A204.1 (cell line): ENCODE measurements at regions not wholly inside any gene's neighbourhood (a gene's known extent, or its start where the extent isn't known, plus 50 kb on each side); places are given as distances from the start of the nearest gene placed in this dataset.
"Not testable (repeated sequence)": the region's sequence is repeated elsewhere in the genome, so short reads cannot be mapped to it uniquely, and the experiment has no call there.

Experiments
- FAIRE-seq: peaks from 2 replicates; lab custom pipeline; 2012; peaks lifted over from hg19 to GRCh38; lab: Jason Lieb, UNC

DNA sequence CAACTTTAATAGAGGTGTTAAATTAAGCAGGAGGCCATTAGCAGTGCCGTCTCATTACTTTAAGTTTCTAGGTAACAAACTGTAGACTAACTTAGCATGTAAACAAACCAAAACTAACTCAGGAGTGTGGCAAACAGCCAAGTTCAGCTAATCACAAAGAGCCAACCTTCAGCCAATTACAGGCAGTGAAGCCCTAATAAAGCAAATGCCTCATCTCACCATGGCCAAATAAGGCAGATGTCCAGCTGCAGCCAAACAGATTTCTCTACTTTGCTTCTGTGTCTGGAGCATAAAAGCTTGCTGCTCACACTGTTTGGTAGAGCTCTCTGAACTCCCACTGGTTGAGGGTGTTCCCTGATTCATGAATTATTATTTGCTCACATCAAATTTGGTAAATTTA, 835.4 kb upstream of the GBE1 start:
- no peak for FAIRE-seq

DNA sequence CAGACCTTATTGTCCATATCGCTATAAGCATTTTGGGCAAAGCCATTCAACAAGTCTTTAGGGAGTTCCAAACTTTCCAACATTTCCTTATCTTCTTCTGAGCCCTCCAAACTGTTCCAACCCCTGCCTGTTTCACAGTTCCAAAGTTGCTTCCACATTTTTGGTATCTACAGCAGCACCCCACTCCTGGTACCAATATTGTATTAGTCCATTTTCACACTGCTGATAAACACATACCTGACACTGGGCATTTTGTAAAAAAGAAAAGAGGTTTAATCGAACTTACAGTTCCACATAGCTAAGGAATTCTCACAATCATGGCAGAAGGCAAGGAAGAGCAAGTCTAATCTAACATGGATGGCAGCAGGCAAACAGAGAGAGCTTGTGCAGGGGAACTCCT, 834.1 kb upstream of the GBE1 start:
- FAIRE-seq = no peak

DNA sequence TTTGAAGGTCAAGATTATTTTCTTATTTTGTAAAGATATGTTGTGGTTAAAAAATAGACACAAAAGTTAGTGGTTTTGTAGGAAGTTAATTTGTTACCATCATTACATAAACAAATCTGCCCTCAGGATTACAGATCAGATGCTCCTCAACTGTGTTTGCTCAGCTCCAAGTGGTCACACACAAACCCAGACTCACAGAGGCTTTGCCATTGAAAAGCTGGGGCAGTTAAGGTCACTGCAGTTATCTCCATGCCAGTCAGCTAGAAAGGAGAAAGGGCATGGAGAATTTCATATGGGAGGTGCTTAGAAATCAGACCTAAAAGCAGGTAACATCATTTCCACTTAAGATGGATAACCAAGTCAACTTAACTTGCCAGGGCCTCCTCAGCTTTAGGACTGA, 825.7 kb upstream of the GBE1 start:
- FAIRE-seq = no peak

DNA sequence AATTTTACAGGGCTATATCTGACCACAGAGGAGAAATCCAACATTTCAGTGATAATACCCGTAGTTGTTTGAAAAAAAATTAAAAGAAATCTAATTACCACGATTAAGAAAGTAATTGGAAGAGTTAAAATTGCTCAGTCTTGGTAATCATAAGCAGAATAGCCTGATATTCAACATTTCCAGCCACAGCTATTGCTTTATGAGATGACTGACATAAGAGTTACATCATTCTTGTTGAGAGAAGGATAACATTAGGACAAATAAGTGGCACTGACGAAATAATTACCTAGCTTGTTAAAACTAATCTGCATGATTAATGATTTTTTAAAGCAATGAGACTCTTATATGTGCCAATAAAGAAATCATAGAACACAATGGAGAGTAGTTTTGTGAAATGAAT, 825.0 kb upstream of the GBE1 start:
- no peak for FAIRE-seq

DNA sequence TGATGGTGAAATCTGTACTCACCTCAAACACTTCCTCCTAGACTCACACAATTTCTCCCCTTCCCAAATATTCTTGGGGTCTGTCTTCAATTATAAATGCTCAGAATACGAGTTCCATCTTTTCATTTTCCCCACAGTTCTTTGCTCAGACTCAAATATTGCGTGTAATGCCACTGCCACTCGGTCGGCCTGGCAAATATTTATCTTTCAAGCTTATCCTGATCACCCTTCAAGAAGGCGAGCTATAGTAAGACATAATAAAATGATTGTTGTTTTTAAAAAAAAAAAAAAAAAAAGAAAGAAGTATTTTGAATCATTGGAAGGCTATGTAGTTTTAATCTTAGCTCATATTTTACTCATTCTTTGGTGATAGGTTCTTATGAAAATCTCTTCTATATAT, 824.6 kb upstream of the GBE1 start:
- FAIRE-seq = not testable (repeated sequence)

DNA sequence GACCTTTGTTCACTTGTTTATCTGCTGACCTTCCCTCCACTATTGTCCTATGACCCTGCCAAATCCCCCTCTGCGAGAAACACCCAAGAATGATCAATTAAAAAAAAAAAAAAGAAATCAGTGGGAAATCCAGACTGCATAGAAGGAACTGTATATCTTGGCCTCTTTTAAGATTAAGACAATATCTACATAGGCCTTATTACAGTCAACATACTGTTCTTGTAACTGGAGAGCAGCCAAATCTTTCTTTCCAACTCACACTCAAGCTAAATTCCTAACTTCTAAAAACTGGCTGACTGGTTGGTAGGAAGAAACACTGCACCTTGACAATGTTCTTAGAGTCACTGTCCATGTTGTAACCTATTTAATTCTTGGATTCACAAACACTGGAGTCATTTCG, 824.1 kb upstream of the GBE1 start:
- FAIRE-seq = not testable (repeated sequence)

DNA sequence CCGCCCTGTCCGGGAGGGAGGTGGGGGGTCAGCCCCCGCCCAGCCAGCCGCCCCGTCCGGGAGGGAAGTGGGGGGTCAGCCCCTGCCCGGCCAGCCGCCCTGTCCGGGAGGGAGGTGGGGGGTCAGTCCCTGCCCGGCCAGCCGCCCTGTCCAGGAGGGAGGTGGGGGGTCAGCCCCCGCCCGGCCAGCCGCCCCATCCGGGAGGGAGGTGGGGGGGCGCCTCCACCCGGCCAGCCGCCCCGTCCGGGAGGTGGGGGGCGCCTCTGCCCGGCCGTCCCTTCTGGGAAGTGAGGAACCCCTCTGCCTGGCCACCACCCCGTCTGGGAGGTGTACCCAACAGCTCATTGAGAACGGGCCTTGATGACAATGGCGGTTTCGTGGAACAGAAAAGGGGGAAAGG, 823.4 kb upstream of the GBE1 start:
- FAIRE-seq = not testable (repeated sequence)

DNA sequence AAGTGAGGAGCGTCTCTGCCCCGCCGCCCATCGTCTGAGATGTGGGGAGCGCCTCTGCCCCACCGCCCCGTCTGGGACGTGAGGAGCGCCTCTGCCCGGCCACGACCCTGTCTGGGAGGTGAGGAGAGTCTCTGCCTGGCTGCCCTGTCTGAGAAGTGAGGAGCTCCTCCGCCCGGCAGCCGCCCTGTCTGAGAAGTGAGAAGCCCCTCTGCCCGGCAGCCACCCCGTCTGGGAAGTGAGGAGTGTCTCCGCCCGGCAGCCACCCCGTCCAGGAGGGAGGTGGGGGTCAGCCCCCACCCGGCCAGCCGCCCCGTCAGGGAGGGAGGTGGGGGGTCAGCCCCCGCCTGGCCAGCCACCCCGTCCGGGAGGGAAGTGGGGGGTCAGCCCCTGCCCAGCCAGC, 823.0 kb upstream of the GBE1 start:
- not testable (repeated sequence) for FAIRE-seq

DNA sequence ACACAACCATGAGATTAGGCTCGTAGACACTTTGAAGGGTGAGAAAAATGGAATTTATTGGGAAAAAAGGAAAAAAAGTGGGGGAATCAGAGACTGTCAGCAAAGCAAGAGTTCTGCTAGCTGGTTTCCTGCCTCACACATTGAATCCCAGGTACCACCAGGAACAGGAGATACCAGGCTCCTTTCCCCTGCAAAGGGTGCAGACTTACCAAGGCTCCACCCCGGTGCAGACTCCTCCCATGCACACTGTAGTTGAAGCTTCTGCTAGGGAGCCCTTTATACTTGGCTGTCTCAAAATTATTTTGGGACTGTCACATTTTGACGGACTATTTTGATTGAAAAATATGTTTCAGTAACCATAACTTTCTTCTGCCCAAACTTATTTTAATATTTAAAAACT, 819.9 kb upstream of the GBE1 start:
- no peak for FAIRE-seq

DNA sequence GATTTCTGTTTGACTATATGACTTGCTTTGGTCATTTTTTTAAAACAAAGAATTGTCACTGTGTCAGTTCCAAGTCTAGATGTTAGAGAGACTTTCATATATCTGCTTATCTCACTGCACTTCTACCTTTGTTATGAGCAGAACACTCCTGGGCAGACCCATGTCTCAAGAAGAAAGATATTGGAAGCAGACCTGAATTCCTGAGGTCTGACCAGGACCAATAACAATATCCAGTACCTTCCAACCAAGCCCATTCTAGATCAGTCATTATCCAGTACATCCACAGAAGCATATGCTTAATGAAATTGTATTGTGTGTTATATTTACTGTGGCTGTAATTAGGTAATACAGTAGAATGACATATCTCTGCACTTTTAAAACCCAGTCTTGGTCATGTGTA, 811.3 kb upstream of the GBE1 start:
- FAIRE-seq = no peak

DNA sequence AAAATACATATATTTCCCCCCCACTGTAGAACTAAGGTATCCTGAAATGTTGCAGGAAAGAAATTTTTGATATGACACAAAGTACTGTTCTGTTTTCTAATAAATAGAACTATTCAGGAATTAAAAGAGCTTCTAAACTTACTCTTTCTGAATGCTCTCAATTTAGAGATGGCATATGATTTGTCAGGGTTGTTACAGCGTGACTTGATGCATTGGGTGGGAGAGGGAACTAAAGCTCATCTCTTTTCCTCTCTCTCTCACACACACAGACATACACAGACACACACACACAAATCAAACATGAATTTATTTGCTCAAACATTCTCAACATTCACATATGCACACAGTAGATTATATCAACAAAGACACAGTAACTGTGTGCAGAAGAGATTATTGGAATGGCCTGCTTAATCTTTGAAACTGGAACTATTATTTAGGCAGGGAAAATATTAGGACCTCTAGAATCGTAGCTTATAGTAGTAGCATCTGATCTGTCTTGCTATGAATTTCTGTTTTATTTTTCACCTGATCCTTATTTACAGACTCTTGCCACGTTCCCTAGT, 807.4 kb upstream of the GBE1 start:
- FAIRE-seq = no peak

DNA sequence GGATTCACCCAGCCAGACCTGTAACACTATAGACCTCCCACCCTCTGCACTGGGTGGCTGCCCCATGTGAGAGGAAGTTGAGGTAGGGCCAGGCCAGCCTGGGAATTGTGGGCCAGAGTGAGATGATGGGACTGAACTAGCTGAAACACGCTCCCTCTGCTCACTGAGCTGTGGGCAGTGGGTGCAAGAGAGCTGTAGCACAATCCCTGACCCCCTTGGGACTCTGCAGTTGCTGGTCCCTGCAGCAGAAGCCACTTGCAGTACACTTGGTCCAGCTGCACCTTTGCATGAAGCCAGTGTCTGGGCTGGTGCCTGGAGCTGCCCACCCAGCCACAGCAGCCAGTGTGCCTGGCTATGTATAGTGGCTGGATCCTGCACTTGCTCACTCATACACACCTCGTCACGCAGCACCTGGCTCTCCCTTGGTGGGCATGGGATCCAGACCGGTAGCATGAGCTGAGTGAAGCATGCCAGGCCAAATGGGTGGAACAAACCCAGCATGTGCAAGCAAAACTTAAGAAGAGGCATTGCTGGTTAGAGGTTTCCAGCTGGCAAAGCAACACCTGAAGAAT, 805.7 kb upstream of the GBE1 start:
- FAIRE-seq = no peak

DNA sequence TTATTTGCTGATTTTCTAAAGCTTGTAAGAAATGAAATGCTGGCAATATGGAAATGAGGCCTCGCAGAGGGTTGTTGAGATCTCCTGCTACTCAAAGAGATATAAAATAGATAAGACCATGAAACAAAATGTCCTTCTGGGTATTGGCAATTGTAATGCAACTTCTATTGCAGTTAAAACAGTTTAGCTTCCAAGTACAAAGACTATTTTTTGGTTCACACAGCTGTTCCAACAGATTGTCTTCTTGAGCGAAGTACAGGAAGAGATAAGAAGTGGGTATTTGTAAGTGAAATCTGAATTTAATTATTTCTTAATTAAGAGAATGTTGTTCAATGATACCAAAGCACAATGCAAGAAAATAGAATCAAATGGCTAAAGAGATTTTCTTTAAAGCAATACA, 801.5 kb upstream of the GBE1 start:
- no peak for FAIRE-seq

DNA sequence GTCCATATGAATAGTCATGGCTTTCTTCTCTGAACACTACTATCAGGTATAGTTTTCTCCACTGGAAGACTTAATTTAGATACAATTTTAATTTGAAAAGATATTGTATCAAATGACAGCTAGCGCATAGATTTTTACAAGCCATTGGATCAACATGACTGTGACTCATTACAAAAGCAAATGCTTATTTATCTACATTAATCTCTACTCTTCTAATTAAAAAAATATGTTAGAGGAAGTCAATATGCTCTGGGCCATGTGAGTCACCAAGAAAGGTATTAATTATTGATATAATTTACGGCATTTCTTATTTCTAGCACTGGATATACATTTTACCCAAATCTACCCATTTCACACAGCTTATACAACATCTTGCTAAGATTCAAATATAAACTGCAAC, 800.3 kb upstream of the GBE1 start:
- FAIRE-seq = no peak

DNA sequence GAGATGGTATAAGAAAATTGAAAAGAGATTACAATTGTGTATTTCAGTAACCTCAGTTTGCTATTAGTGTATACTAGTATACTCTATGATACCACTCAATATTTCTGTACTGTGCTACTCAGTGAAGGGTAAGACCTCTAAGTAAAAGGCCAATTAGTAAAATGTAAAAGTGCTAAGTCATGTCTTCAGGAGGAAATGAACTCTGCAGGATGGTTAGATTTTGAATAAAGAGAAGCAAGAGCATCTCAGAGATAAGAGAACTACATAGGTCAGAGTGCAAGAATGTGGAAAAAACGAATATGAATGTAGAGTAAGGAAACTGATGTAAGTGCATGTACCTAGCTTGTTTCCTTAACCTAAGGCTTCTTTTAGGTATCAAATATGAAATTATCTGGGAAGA, 796.6 kb upstream of the GBE1 start:
- no peak for FAIRE-seq

DNA sequence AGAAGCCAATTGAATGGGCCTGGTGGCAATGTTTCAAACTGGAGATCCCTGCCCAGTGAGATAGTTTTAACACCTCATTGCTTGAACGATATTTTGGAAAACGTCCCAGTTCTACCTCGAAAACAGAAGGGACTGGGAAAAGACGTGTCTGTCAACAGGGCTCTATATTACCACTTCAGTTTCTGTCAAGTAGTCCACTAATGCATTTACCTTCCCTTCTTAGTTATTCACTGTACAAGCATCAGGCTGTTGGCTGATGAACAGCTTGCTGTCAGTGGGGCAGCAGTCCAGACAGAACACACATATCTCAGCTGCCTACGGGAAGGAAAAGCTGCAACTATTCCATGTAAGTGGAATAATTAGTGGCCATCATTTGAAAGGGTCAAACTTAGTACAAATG, 794.7 kb upstream of the GBE1 start:
- FAIRE-seq = no peak

DNA sequence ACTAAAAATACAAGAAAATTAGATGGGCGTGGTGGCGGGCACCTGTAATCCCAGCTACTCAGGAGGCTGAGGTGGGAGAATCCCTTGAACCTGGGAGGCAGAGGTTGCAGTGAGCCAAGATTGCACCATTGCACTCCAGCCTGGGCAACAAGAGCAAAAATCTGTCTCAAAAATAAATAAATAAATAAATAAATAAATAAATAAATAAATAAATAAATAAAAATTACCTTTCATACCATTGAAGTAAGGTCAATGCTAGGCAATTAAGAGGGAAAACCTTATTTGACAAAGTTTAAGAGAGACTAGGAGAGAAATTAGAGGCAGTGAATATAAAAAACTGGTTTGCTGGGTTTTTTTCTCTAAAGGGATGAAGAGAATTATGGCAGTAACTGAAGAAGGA, 781.1 kb upstream of the GBE1 start:
- FAIRE-seq = not testable (repeated sequence)

DNA sequence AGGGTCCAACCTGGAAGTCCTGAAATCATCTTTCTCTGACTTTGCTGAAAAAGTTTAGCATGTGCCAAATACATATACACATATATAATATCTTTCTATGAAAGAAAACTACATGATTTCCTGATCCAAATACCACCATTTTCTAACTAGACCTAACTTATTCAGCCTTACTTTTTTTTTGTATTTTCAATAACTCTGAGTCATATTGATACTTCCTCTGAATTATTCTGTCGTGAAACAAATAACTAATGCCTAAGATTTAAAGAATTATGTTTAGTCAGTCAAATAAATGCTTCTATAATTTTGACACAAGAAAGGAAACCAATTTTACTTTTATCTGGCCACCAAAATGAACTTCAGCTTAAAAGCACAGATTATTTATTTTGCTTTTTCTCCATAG, 760.2 kb upstream of the GBE1 start:
- no peak for FAIRE-seq

DNA sequence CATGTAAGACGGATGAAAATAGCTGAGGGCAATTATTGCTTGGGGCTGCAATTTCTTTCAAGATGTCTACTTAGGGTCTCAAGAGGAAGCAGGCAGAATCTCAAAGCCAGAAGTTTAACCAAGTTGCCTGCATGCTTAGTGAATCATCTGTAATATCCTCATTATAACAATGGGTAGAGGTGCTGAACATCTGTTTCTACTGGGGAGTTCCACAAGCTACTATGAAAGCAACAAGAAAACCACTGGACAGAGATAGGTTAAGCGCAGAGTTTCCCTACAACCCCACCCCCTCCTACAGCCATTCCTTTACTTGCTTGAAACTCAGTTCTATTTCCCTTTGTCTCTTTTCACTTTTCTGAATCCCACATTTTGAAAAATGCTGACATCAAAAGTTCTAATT, 759.4 kb upstream of the GBE1 start:
- no peak for FAIRE-seq

DNA sequence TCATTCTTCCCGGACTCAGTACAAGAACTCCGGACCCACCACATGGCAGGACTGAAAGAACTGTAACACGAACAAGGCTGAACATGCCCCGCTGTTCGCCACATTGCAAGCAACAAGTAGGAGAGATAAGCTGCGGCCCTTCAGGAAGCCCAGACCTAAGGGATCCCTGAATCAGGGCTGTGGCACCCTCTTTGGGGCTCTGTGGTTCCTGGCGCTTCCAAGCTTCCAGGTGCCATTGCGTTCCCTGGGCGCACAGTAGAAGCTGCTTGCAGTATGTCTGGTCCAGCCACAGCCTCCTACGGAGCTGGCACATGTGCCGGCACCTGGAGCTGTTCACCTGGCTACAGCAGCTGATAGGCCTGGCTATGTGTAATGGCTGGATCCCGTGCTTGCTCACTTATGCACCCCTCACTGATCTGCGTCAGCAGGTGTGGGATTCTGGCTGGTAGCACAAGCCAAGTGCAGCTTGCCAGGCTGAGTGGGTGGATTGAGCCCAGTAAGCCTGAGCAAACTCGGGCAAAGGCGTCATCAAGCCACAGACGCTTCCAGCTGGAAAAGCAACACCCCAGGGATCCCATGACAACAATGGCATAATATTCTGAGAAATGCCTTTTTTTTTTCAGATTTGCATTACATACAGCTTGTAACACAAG, 748.6 kb upstream of the GBE1 start:
- no peak for FAIRE-seq

DNA sequence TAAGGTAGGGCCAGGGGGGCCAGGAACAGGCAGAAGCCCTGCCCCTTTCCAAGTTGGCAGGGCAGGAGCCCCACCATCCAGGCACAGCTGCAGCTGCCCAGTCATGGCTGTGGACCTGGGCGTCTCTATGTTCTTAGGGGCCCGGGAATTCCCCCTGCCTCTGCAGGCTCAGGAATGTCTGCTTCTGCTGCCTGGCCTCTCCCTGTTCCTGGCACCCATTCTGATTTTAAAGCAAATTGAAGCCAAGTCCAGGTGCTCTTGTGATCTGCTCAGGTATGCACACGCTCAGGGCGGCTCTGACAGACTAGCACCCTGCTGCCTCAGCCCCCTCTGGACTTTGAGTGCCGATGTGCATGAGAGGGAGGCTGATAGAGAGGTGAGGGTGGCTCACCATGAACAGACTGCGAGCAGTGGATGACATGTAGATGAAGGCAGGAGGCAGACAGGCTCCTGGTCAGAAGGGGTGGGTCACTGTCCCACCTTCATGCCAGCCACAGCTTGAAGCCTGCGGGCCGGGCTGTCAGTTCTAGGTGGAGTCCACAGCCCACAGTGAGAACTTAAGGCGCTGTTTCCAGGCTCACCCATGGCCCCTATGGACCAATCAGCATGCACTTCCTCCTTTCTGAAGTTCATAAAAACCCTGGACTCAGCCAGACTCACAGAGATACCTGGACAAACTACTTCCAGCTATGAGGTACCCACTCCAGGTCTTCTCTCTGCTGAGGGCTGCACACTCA, 747.8 kb upstream of the GBE1 start:
- no peak for FAIRE-seq

DNA sequence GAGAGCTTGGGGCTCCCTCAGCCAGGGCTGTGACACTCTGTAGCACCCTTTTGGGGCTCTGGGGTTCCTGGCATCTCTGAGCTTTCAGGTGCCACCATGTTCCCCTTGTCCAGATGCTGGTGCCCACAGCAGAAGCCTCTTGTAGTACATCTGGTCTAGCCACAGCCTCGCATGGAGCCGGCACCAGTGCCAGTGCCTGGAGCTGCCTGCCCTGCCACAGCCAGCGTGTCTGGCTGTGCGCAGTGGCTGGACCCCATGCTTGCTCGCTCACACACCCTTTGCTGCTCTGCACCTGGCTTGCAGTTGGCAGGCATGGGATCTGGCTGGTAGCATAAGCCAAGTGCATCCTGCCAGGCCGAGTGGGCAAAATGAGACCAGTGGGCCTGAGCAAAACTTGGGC, 744.8 kb upstream of the GBE1 start:
- no peak for FAIRE-seq

DNA sequence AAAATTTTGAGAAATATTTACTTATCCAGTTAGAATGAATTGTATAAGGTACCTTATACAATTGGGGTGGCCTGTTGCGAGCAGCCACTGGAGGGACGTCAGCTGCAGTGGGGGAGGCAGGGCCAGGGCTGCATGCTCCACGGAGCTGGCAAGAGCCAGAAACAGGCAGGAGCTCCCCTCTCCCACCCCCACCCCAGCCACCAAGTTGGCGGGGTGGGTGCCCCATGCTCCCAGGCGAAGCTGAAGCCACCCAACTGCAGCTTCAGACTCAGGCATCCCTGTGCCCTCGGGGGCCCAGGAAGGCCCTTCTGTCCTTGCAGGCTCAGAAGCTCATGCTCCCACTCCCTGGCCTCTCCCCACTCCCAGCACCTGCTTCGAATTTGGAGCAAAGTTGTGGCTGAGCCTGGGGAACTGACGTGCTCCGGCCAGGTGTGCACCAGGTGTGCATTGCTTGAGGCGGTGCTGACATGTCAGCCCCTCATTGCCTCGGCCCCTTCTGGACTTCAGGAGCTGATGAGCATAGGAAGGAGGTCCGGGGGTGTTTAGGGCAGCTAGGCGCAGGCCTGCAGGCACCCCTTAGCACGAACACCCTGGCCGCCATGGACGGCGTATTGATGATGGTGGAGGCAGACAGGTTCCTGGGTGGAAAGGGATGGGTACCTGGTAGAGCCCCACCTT, 743.8 kb upstream of the GBE1 start:
- FAIRE-seq = no peak
